Ishikawa (cell line): ENCODE measurements at regions not wholly inside any gene's neighbourhood (a gene's known extent, or its start where the extent isn't known, plus 50 kb on each side); places are given as distances from the start of the nearest gene placed in this dataset.

Experiments used
- EP300 ChIP-seq: IDR thresholded peaks from 2 replicates; pipeline ENCODE4 v1.6.1; 2012; ENCODE audit warnings: borderline replicate concordance
- FOXM1 ChIP-seq: IDR thresholded peaks from 2 replicates; pipeline ENCODE4 v1.6.1; 2012; ENCODE audit warnings: low read depth, borderline replicate concordance
- TAF1 ChIP-seq: IDR thresholded peaks from 2 replicates; pipeline ENCODE4 v1.6.1; 2012; ENCODE audit warnings: low read depth, mild to moderate bottlenecking
- TCF12 ChIP-seq: IDR thresholded peaks from 2 replicates; pipeline ENCODE4 v1.6.1; 2012; ENCODE audit warnings: low read depth

DNA sequence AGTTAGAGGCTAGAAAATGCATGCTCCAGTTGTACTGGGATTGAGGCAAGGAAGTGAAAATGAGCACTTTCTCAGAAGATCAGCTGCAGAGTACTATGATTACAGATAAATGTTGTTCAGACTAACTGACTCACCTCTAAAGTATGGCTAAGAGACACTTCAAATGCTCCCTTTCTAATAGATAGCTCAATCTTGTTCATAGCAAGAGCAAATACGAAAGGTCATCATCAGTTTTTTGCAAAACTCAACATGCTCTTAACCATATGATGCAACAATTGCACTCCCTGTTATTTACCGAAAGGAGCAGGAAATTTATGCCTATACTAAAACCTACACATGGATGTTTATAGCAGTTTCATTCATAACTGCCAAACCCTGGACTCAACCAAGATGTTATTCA, 838.4 kb upstream of the INTU start:
- TF ChIP-seq FOXM1 = no peak
- TF ChIP-seq TAF1 = no peak
- TF ChIP-seq TCF12 = no peak
- no peak for TF ChIP-seq EP300
